ENCODE measurements at regions not wholly inside any gene's neighbourhood (a gene's known extent, or its start where the extent isn't known, plus 50 kb on each side); places are given as distances from the start of the nearest gene placed in this dataset.

DNA sequence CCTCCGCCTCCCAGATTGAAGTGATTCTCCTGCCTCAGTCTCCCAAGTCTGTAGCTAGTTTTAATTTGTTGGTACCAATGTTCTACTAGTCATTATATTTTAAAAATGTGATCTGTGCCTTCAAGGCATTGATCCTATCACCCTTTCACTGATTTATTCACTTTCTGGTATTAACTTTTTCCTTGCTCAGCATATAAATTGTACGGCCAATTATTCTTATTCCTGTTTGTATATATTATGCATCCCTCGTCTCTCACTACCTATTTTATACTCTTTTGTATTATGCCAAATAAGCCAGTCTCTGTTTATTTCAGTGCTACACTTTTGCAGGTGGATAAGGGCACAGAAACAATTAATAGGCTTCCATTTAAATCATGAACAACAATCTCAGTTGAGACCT, 620.2 kb upstream of the BCHE start:
- no peak overlapping the region for H3K4me3 ChIP-seq (ENCODE audit: low read depth, low read length)
- in situ Hi-C loops (cut with HindIII; ENCODE audit: low pct_ligation_motif_present, low sequenced_read_pairs), result no loop called here
- H3K27me3 ChIP-seq (replicated peaks), result no peaks in the 10 kb centered on the region
- H3K36me3 ChIP-seq (replicated peaks), result no peaks in the 10 kb centered on the region
- H3K27ac ChIP-seq, result no peak overlapping the region
- DNase-seq, result no peak
- TF ChIP-seq CTCF (IDR thresholded peaks at IDR 0.05; ENCODE audit: low read depth, low read length, missing control alignments), result no peak

DNA sequence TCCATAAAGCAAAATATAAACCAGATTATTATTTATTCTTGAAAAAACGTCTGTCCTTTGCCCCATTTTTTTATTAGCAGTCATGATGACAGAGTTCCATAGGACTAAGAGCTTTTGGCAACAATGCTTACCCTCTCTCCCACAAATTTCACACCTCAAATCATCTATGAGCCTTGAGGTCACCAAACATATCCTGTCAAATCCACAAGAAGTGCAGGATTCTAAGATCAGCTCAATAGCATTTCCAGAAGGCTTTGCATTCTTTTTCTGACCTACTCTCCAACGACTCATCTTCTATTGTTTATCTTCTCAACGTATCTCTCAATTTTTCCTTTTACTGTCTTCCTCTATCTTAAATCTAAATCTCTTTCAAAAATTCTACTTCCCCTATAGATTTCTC, 619.1 kb upstream of the BCHE start:
- DNase-seq, result no peak
- TF ChIP-seq CTCF (IDR thresholded peaks at IDR 0.05; ENCODE audit: low read depth, low read length, missing control alignments), result no peak
- no peaks in the 10 kb centered on the region for H3K36me3 ChIP-seq (replicated peaks)
- H3K27ac ChIP-seq, result no peak overlapping the region
- in situ Hi-C loops (cut with HindIII; ENCODE audit: low pct_ligation_motif_present, low sequenced_read_pairs), result no loop called here
- H3K4me3 ChIP-seq (ENCODE audit: low read depth, low read length), result no peak overlapping the region
- no peaks in the 10 kb centered on the region for H3K27me3 ChIP-seq (replicated peaks)

GRCh38 chr3:166455744-166456143, 618.5 kb upstream of the BCHE start:
- no peak overlapping the region for H3K27ac ChIP-seq
- no peaks in the 10 kb centered on the region for H3K27me3 ChIP-seq (replicated peaks)
- in situ Hi-C loops (cut with HindIII; ENCODE audit: low pct_ligation_motif_present, low sequenced_read_pairs), result no loop called here
- no peaks in the 10 kb centered on the region for H3K36me3 ChIP-seq (replicated peaks)
- no peak for TF ChIP-seq CTCF (IDR thresholded peaks at IDR 0.05; ENCODE audit: low read depth, low read length, missing control alignments)
- H3K4me3 ChIP-seq (ENCODE audit: low read depth, low read length), result no peak overlapping the region
- DNase-seq, result peak; percentile 18

DNA sequence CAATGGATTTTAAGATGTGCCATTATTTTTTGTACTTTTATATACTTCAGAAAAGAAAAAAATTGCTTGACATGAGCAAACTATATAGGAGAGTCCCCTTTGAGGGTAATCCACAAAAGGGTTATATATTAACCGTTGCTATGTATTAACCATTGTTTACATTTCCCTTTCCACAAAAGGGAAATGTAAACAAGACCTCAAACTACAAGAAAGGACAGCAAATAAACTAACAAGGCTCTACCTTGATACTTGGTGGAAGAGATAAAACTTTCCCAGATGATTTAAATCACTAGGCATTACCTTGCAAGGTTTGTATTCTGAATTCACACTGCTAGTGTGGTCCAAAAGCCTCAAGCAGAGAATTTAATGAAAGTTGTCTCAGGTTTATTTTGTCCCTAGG, 616.3 kb upstream of the BCHE start:
- no peaks in the 10 kb centered on the region for H3K27me3 ChIP-seq (replicated peaks)
- no peak overlapping the region for H3K27ac ChIP-seq
- DNase-seq, result no peak
- no peak for TF ChIP-seq CTCF (IDR thresholded peaks at IDR 0.05; ENCODE audit: low read depth, low read length, missing control alignments)
- H3K4me3 ChIP-seq (ENCODE audit: low read depth, low read length), result no peak overlapping the region
- H3K36me3 ChIP-seq (replicated peaks), result no peaks in the 10 kb centered on the region
- in situ Hi-C loops (cut with HindIII; ENCODE audit: low pct_ligation_motif_present, low sequenced_read_pairs), result no loop called here

DNA sequence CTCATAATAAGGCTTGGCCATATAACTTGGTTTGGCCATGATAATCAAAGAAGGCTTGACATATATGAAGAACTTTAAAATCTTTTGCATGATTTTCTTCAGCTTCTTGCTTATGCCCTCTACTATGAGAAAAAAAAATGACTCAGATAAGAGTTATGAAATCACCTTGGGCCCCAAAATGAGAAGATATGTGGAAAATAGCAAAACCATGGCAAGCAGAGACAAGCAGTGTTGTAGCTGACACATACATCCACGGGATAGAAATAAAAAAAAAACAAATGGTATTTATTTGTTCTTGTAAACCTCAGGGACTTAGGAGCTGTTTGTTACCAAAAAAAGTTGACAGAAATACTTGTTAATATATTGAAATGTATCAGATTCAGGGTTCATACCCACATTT, 614.8 kb upstream of the BCHE start:
- Histone ChIP-seq H3K4me3 (ENCODE audit: low read depth, low read length) (no peak overlapping the region), H3K27me3 (replicated peaks) (no peaks in the 10 kb centered on the region), H3K27ac (no peak overlapping the region), H3K36me3 (replicated peaks) (no peaks in the 10 kb centered on the region)
- in situ Hi-C loops (cut with HindIII; ENCODE audit: low pct_ligation_motif_present, low sequenced_read_pairs), result no loop called here
- TF ChIP-seq CTCF (IDR thresholded peaks at IDR 0.05; ENCODE audit: low read depth, low read length, missing control alignments), result no peak
- no peak for DNase-seq

GRCh38 chr3:166447513-166447912, 610.3 kb upstream of the BCHE start:
- Histone ChIP-seq H3K4me3 (ENCODE audit: low read depth, low read length) (no peak overlapping the region), H3K36me3 (replicated peaks) (no peaks in the 10 kb centered on the region), H3K27me3 (replicated peaks) (no peaks in the 10 kb centered on the region), H3K27ac (no peak overlapping the region)
- in situ Hi-C loops (cut with HindIII; ENCODE audit: low pct_ligation_motif_present, low sequenced_read_pairs), result no loop called here
- DNase-seq, result no peak
- no peak for TF ChIP-seq CTCF (IDR thresholded peaks at IDR 0.05; ENCODE audit: low read depth, low read length, missing control alignments)

All from brain microvascular endothelial cell (primary cell).